GM12878 (cell line): ENCODE measurements at regions not wholly inside any gene's neighbourhood (a gene's known extent, or its start where the extent isn't known, plus 50 kb on each side); places are given as distances from the start of the nearest gene placed in this dataset.

ENCODE experiments used
- ATAC-seq: fragments of 200-7000 bp; cut with Tn5 transposase; 3 replicates; pipeline ENCODE4 v1.9.1; 2020; ENCODE audit warnings: mild to moderate bottlenecking, moderate library complexity
- BruUV-seq: library from RNA; stranded (reverse); fragments of 400-500 nt; replicated peaks from 2 replicates; lab custom pipeline; 2021; lab: Mats Ljungman, UMichigan
- CTCF ChIA-PET: fragments of 300-600 bp; sonication (Branson Sonifier 250); formaldehyde crosslinking; extraction: SDS; loops from one replicate; lab custom pipeline; 2021; ENCODE audit warnings: inconsistent platforms; lab: Yijun Ruan, JAX
- POLR2A ChIA-PET: fragments of 350-600 bp; formaldehyde crosslinking; extraction: SDS; loops from one replicate; lab custom pipeline; 2021; ENCODE audit warnings: inconsistent platforms; lab: Charles Lee
- RAD21 ChIA-PET: fragments of 300-600 bp; sonication (Branson Sonifier 250); formaldehyde crosslinking; loops from one replicate; lab custom pipeline; 2023; ENCODE audit warnings: antibody characterized with exemption; ENCODE audit not compliant: unreplicated experiment; lab: Charles Lee
- SMC1A ChIA-PET: fragments of 300-600 bp; sonication (Branson Sonifier 250); formaldehyde crosslinking; loops from one replicate; lab custom pipeline; 2023; ENCODE audit not compliant: unreplicated experiment, uncharacterized antibody; lab: Charles Lee
- DNase-seq: peaks from one replicate; pipeline ENCODE4 v3.0.0-alpha.2; 2011; ENCODE audit warnings: low read depth, low spot score
- FAIRE-seq: peaks from 3 replicates; lab custom pipeline; 2011; peaks lifted over from hg19 to GRCh38; lab: Jason Lieb, UNC
- H2AFZ ChIP-seq: 2 replicates; pipeline ENCODE4 v1.6.0; 2011; ENCODE audit warnings: low read depth, low read length, control low read depth; ENCODE audit not compliant: control insufficient read depth
- H3K27ac ChIP-seq: 2 replicates; pipeline ENCODE4 v1.5.1; 2011; ENCODE audit warnings: control low read depth; ENCODE audit not compliant: control insufficient read depth, insufficient read depth
- H3K27me3 ChIP-seq, 2 experiments: replicated peaks in 1 of 2; 2 replicates each; pipeline versions ENCODE4 v1.6.0 to v1.6.1; 2011; ENCODE audit warnings: low read length in 1 of 2; ENCODE audit not compliant: control insufficient read depth in 2 of 2, insufficient read depth in 2 of 2
- H3K36me3 ChIP-seq, 2 experiments: 2 replicates each; pipeline ENCODE4 v1.5.1; 2011; ENCODE audit warnings: low read length in 1 of 2; ENCODE audit not compliant: control insufficient read depth in 2 of 2, insufficient read depth in 2 of 2
- H3K4me1 ChIP-seq: 2 replicates; pipeline ENCODE4 v1.6.1; 2011; ENCODE audit warnings: mild to moderate bottlenecking, low read length, moderate library complexity, mixed read lengths; ENCODE audit not compliant: control insufficient read depth, insufficient read depth
- H3K4me2 ChIP-seq: 2 replicates; pipeline ENCODE4 v1.6.0; 2011; ENCODE audit warnings: control low read depth; ENCODE audit not compliant: control insufficient read depth, insufficient read depth
- H3K4me3 ChIP-seq: fragments of 200-600 bp; sonication (generic); 2 replicates; pipeline ENCODE4 v1.5.1; 2016
- H3K79me2 ChIP-seq: 2 replicates; pipeline ENCODE4 v1.6.0; 2011; ENCODE audit warnings: low read length; ENCODE audit not compliant: control insufficient read depth, insufficient read depth
- H3K9ac ChIP-seq: 2 replicates; pipeline ENCODE4 v1.8.0; 2011; ENCODE audit warnings: low read length, control low read depth, mixed read lengths; ENCODE audit not compliant: control insufficient read depth, insufficient read depth
- H3K9me3 ChIP-seq: replicated peaks from 3 replicates; pipeline ENCODE4 v1.5.1; 2011; ENCODE audit warnings: mild to moderate bottlenecking, low read length; ENCODE audit not compliant: control insufficient read depth, insufficient read depth
- H4K20me1 ChIP-seq: 2 replicates; pipeline ENCODE4 v1.6.0; 2011; ENCODE audit not compliant: control insufficient read depth, insufficient read depth
- CBFB ChIP-seq: IDR thresholded peaks from 2 replicates; pipeline ENCODE4 v1.6.1; 2016; ENCODE audit warnings: antibody characterized with exemption, low read depth
- HDAC2 ChIP-seq: fragments of 200-600 bp; sonication (generic); IDR thresholded peaks from 2 replicates; pipeline ENCODE4 v1.6.1; 2017
- MEF2A ChIP-seq: IDR thresholded peaks from 2 replicates; pipeline ENCODE4 v1.6.1; 2011; ENCODE audit warnings: low read depth, mild to moderate bottlenecking, low read length, moderate library complexity; ENCODE audit not compliant: insufficient read depth
- PBX3 ChIP-seq: IDR thresholded peaks from 2 replicates; pipeline ENCODE4 v1.6.1; 2011; ENCODE audit warnings: mild to moderate bottlenecking, low read depth, low read length, moderate library complexity; ENCODE audit not compliant: insufficient replicate concordance
- ZSCAN29 ChIP-seq: fragments of 450-650 bp; IDR thresholded peaks from 2 replicates; pipeline ENCODE4 v1.6.1; 2017; ENCODE audit warnings: mild to moderate bottlenecking, moderate library complexity
- WGBS: methylation state at CpG from one replicate; pipeline ENCODE4 v1.1.6; 2016; ENCODE audit warnings: low lambda C conversion rate; ENCODE audit not compliant: insufficient replicate concordance, insufficient coverage; ENCODE audit errors: missing lambda C conversion rate; 5-methylcytosine and 5-hydroxymethylcytosine counted together
- in situ Hi-C: fragments of 300-500 bp; cut with MboI; formaldehyde crosslinking; loops from 9 replicates; pipeline ENCODE4 v1.14.3; 2018; ENCODE audit warnings: mixed read lengths
- intact Hi-C: fragments of 100-400 bp; cut with micrococcal nuclease; formaldehyde crosslinking; loops from one replicate; pipeline ENCODE4 v1.14.2; 2022; ENCODE audit not compliant: unreplicated experiment

GRCh38 chr4:155612074-155612473 lies 54.6 kb upstream of the GUCY1A1 start (continued):
- no peak for TF ChIP-seq PBX3

DNA sequence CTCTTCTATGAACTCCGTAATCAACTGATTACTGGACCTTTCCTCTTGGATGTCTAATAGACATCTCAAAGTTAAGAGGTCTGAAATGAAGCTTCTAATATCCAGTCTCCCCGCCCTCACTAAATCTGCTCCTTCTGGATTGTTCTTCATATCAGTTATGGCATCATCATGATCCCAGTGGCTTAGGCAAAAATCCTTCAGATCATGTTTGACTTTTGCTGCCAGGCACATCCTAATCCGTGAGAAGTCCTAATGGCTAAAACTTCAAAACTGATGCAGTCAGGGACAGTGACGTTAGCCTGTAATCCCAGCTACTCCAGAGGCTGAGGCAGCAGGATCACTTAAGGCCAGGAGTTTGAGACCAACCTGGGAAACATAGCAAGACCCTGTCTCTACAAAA lies 55.1 kb upstream of the GUCY1A1 start:
- Histone ChIP-seq H3K27ac (no peak overlapping the region), H3K9ac (no peak overlapping the region), H2AFZ (no peak overlapping the region), H3K4me2 (no peak overlapping the region), H3K27me3 (no peaks in the 10 kb centered on the region; a peak in 1 of 4 replicates), H3K4me3 (no peak overlapping the region), H4K20me1 (no peaks in the 10 kb centered on the region), H3K36me3 (no peaks in the 10 kb centered on the region), H3K4me1 (no peaks in the 10 kb centered on the region), H3K9me3 (no peaks in the 10 kb centered on the region), H3K79me2 (no peaks in the 10 kb centered on the region)
- no peak for FAIRE-seq
- ChIA-PET CTCF (interaction anchor here (0.5 to 1.0 kb wide), 3 partner anchors 13 to 144 kb away, joined by 3 to 4 read pairs (median 3); no protein-coding TSS in a partner anchor), SMC1A (interaction anchor here (0.8 to 4.1 kb wide), 11 partner anchors 8 to 83 kb away, joined by 3 to 11 read pairs (median 4); partner anchors contain the start of gene GUCY1A1), POLR2A (interaction anchor here (1.0 to 1.6 kb wide), 3 partner anchors 13 to 48 kb away, joined by 3 to 5 read pairs (median 4); no protein-coding TSS in a partner anchor), RAD21 (interaction anchor here (1.0 kb wide), 1 partner anchor 82 kb away, joined by 3 read pairs; no protein-coding TSS in a partner anchor)
- no peak for DNase-seq
- no TSS peak for BruUV-seq
- no peak for TF ChIP-seq HDAC2
- TF ChIP-seq CBFB: no peak
- no peak for TF ChIP-seq MEF2A
- no peak for TF ChIP-seq ZSCAN29
- intact Hi-C loops: no loop called here
- WGBS: 17% methylated on average over 4 of the region's 4 CpGs
- in situ Hi-C loops: no loop called here
- no peak for ATAC-seq
